ENCODE measurements at regions not wholly inside any gene's neighbourhood (a gene's known extent, or its start where the extent isn't known, plus 50 kb on each side); places are given as distances from the start of the nearest gene placed in this dataset.
"Not testable (repeated sequence)": the region's sequence is repeated elsewhere in the genome, so short reads cannot be mapped to it uniquely, and the experiment has no call there.

DNA sequence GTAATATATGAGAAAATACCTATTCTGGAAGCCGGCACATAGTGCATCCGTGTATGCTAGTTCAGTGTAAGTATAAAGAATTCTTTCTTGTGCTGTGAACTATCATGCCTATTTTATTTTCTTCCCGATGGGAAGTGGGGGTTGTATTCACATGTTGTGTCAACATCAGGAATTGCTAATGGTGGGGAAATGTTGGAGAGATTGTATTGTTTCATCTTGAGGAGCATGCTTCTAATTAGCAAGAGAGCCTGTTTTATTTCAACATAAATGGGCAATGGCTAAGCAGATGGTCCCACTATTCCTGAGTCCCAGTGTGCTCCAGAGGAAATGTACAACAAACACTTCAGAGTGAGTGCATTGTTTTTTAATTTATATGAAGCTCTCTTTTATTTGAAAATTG, 485.2 kb downstream of the PLPP3 start:
- Histone ChIP-seq H3K36me3 (no peaks in the 10 kb centered on the region), H3K9me3 (replicated peaks) (no peaks in the 10 kb centered on the region), H3K4me3 (no peak overlapping the region), H3K4me1 (replicated peaks) (no peaks in the 10 kb centered on the region), H3K27me3 (replicated peaks) (no peaks in the 10 kb centered on the region), H3K27ac (no peak overlapping the region)
- no peak for DNase-seq (ENCODE audit: low read depth in 1 of 2, low spot score in 2 of 2)

GRCh38 chr1:56092684-56093570, 486.4 kb downstream of the PLPP3 start:
- H3K4me3 ChIP-seq: no peak overlapping the region
- DNase-seq (ENCODE audit: low read depth in 1 of 2, low spot score in 2 of 2): no peak
- H3K36me3 ChIP-seq: no peaks in the 10 kb centered on the region
- no peaks in the 10 kb centered on the region for H3K4me1 ChIP-seq (replicated peaks)
- H3K27me3 ChIP-seq (replicated peaks): no peaks in the 10 kb centered on the region
- H3K9me3 ChIP-seq (replicated peaks): no peaks in the 10 kb centered on the region
- H3K27ac ChIP-seq: no peak overlapping the region

DNA sequence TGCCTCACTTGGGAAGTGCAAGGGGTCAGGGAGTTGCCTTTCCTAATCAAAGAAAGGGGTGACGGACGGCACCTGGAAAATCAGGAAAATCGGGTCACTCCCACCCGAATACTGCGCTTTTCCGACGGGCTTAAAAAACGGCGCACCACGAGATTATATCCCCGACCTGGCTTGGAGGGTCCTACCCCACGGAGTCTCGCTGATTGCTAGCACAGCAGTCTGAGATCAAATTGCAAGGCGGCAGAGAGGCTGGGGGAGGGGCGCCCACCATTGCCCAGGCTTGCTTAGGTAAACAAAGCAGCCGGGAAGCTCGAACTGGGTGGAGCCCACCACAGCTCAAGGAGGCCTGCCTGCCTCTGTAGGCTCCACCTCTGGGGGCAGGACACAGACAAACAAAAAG, 489.5 kb downstream of the PLPP3 start:
- H3K36me3 ChIP-seq; H3K27ac ChIP-seq; H3K27me3 ChIP-seq (replicated peaks); DNase-seq (ENCODE audit: low read depth in 1 of 2, low spot score in 2 of 2); H3K9me3 ChIP-seq (replicated peaks); H3K4me3 ChIP-seq; H3K4me1 ChIP-seq (replicated peaks): not testable (repeated sequence)

GRCh38 chr1:56084246-56084645, 495.1 kb downstream of the PLPP3 start:
- DNase-seq (ENCODE audit: low read depth in 1 of 2, low spot score in 2 of 2): no peak
- no peak overlapping the region for H3K27ac ChIP-seq

DNA sequence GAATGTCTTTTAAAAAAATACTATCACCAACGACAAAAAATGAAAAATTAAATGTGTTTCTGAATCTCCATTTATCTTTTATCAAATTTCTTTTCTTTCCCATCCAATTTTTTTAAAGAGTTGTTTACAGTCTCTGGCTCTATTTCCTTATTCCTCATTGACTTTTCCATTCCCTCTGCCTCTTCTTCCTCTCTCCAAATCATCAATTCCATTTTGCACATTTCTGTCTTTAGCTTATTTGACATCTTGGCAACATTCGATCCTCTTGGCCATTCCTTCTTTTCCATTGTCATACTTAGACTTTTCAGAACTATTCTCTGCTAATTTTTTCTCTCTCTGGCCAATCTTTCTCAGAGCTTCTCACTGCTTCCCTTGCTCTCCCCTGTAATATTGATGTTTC, 497.6 kb downstream of the PLPP3 start:
- no peaks in the 10 kb centered on the region for H3K36me3 ChIP-seq
- no peak overlapping the region for H3K4me3 ChIP-seq
- DNase-seq (ENCODE audit: low read depth in 1 of 2, low spot score in 2 of 2): no peak
- H3K27ac ChIP-seq: no peak overlapping the region
- H3K4me1 ChIP-seq (replicated peaks): no peaks in the 10 kb centered on the region
- no peaks in the 10 kb centered on the region for H3K27me3 ChIP-seq (replicated peaks)
- no peaks in the 10 kb centered on the region for H3K9me3 ChIP-seq (replicated peaks)

More at GRCh38 chr1:56084246-56084645, 495.1 kb downstream of the PLPP3 start:
- Histone ChIP-seq H3K27me3 (replicated peaks) (no peaks in the 10 kb centered on the region), H3K4me1 (replicated peaks) (no peaks in the 10 kb centered on the region), H3K4me3 (no peak overlapping the region), H3K36me3 (no peaks in the 10 kb centered on the region), H3K9me3 (replicated peaks) (no peaks in the 10 kb centered on the region)

GRCh38 chr1:56081173-56081572, 498.2 kb downstream of the PLPP3 start:
- DNase-seq (ENCODE audit: low read depth in 1 of 2, low spot score in 2 of 2): no peak
- Histone ChIP-seq H3K36me3 (no peaks in the 10 kb centered on the region), H3K4me1 (replicated peaks) (no peaks in the 10 kb centered on the region), H3K9me3 (replicated peaks) (no peaks in the 10 kb centered on the region), H3K4me3 (no peak overlapping the region), H3K27ac (no peak overlapping the region), H3K27me3 (replicated peaks) (no peaks in the 10 kb centered on the region)

GRCh38 chr1:56080123-56080522, 499.2 kb downstream of the PLPP3 start:
- Histone ChIP-seq H3K9me3 (replicated peaks) (no peaks in the 10 kb centered on the region), H3K27me3 (replicated peaks) (no peaks in the 10 kb centered on the region), H3K4me1 (replicated peaks) (no peaks in the 10 kb centered on the region), H3K4me3 (no peak overlapping the region), H3K36me3 (no peaks in the 10 kb centered on the region), H3K27ac (no peak overlapping the region)
- no peak for DNase-seq (ENCODE audit: low read depth in 1 of 2, low spot score in 2 of 2)

- Histone ChIP-seq H3K4me1 (replicated peaks) (peaks cover under 1% of the 10 kb centered on the region), H3K36me3 (no peaks in the 10 kb centered on the region), H3K27me3 (replicated peaks) (no peaks in the 10 kb centered on the region), H3K4me3 (no peak overlapping the region), H3K27ac (no peak overlapping the region), H3K9me3 (replicated peaks) (no peaks in the 10 kb centered on the region)
- no peak for DNase-seq (ENCODE audit: low read depth in 1 of 2, low spot score in 2 of 2)
Observed at GRCh38 chr1:56079391-56079790, 500.0 kb downstream of the PLPP3 start.

DNA sequence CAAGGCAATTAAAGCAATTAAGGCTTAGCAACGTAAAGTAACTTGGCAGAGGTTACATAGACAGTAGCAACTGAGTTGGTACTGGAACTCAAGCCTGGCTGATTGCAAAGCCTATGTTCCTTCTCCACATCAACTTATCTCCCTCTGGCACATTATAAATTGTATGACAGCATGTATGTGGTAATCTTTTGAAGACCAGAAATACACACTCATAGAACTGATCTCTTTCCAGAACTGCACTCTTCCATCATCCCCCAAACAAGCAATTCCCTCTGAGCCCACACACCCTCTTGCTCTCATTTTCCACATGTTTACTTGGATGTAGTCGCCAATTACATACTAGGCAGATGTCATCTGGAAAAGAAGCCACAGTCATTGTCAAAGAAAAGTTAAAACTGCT, 502.2 kb downstream of the PLPP3 start:
- DNase-seq (ENCODE audit: low read depth in 1 of 2, low spot score in 2 of 2): no peak
- H3K36me3 ChIP-seq: no peaks in the 10 kb centered on the region

DNA sequence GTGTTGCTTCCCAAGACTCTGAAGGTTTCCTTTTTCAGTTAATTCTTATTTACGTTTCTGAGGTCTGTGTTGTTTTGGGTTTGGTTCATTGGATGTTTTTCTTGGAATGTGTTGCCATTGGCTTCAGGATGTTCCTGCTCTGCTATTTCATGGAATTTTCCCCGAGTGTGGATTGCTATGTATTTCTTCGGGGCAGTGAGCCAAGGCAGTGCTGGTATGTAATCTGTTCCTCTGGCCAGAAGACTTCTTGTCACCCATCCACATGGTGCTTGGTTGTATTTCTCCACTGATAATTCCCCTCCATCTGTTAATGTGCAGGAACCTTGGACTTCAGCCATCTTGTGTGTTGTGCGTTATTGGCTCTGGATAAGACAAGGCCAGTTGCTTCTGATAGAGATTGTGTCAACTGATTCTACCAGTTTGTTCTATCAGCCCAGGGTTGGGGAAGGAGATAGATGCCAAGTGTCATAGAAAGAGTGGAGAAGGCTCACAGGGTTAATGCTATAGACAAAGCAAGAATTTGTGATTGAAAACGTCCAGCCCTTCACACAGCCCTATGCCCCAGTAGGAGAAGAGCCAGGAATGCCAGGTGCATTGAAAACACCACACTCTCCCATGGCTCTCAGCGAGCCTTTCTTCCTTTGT, 505.2 kb downstream of the PLPP3 start:
- H3K27me3 ChIP-seq (replicated peaks): no peaks in the 10 kb centered on the region
- H3K27ac ChIP-seq: no peak overlapping the region
- H3K9me3 ChIP-seq (replicated peaks): no peaks in the 10 kb centered on the region
- peaks cover 16% of the 10 kb centered on the region for H3K4me1 ChIP-seq (replicated peaks)
- no peaks in the 10 kb centered on the region for H3K36me3 ChIP-seq
- DNase-seq (ENCODE audit: low read depth in 1 of 2, low spot score in 2 of 2): peak; percentile 59 to 83
- H3K4me3 ChIP-seq: no peak overlapping the region

More for the DNA sequence above, 502.2 kb downstream of the PLPP3 start:
- Histone ChIP-seq H3K27me3 (replicated peaks) (no peaks in the 10 kb centered on the region), H3K9me3 (replicated peaks) (no peaks in the 10 kb centered on the region), H3K27ac (no peak overlapping the region), H3K4me3 (no peak overlapping the region), H3K4me1 (replicated peaks) (peaks cover 14% of the 10 kb centered on the region)

DNA sequence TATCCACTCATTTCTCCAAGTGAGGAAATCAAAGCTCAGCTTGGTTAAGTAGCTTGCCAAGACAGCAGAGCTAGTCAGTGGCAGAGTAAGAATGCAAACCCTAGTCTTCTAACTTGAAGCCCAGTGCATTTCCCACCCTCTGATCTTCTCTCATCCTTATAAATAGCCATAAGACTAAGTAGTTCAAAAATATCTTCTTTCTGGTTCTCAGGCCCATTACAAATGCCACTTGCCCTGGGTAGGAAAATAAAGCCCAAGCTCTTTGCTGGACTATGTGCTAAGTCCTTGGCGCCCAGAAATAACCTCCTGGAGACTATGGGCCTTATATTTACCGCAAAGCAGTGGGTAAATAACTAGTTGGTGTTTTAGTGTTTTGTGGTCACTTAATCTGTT, 505.8 kb downstream of the PLPP3 start:
- DNase-seq (ENCODE audit: low read depth in 1 of 2, low spot score in 2 of 2): no peak
- peaks cover 21% of the 10 kb centered on the region for H3K4me1 ChIP-seq (replicated peaks)
- no peak overlapping the region for H3K4me3 ChIP-seq
- no peaks in the 10 kb centered on the region for H3K9me3 ChIP-seq (replicated peaks)
- H3K36me3 ChIP-seq: no peaks in the 10 kb centered on the region
- H3K27me3 ChIP-seq (replicated peaks): no peaks in the 10 kb centered on the region
- no peak overlapping the region for H3K27ac ChIP-seq

- no peak for DNase-seq (ENCODE audit: low read depth in 1 of 2, low spot score in 2 of 2)
- Histone ChIP-seq H3K27ac (no peak overlapping the region), H3K36me3 (no peaks in the 10 kb centered on the region), H3K4me1 (replicated peaks) (peaks cover 22% of the 10 kb centered on the region), H3K9me3 (replicated peaks) (no peaks in the 10 kb centered on the region), H3K4me3 (no peak overlapping the region), H3K27me3 (replicated peaks) (no peaks in the 10 kb centered on the region)
Observed at GRCh38 chr1:56073206-56073605, 506.2 kb downstream of the PLPP3 start.

DNA sequence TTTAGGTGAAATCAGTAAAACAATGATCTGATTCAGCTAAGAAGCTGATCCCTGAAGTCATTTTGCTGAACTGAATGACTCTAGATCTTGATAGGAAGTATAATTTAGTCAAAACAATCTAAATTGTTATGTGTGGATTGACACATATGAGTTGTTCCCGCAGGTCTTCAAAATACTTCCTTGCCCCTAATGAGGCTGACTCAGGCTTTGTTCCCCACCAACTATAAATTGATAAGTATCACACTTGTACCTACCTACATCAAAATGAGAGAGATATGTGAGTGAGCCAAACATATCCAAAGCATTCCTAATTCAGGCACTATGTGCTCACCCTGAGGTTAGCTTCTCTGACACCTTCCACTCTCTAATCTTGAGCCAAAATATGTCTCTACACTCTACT, 507.1 kb downstream of the PLPP3 start:
- H3K9me3 ChIP-seq (replicated peaks): no peaks in the 10 kb centered on the region
- no peak overlapping the region for H3K4me3 ChIP-seq
- no peak for DNase-seq (ENCODE audit: low read depth in 1 of 2, low spot score in 2 of 2)
- no peaks in the 10 kb centered on the region for H3K27me3 ChIP-seq (replicated peaks)
- peaks cover 22% of the 10 kb centered on the region for H3K4me1 ChIP-seq (replicated peaks)
- no peaks in the 10 kb centered on the region for H3K36me3 ChIP-seq
- no peak overlapping the region for H3K27ac ChIP-seq

GRCh38 chr1:56071351-56071750, 508.0 kb downstream of the PLPP3 start:
- Histone ChIP-seq H3K27me3 (replicated peaks) (no peaks in the 10 kb centered on the region), H3K36me3 (no peaks in the 10 kb centered on the region), H3K9me3 (replicated peaks) (no peaks in the 10 kb centered on the region), H3K4me1 (replicated peaks) (peaks cover 23% of the 10 kb centered on the region), H3K4me3 (no peak overlapping the region), H3K27ac (no peak overlapping the region)
- DNase-seq (ENCODE audit: low read depth in 1 of 2, low spot score in 2 of 2): no peak

All from SJSA1 (cell line).